ENCODE measurements at regions not wholly inside any gene's neighbourhood (a gene's known extent, or its start where the extent isn't known, plus 50 kb on each side); places are given as distances from the start of the nearest gene placed in this dataset.

DNA sequence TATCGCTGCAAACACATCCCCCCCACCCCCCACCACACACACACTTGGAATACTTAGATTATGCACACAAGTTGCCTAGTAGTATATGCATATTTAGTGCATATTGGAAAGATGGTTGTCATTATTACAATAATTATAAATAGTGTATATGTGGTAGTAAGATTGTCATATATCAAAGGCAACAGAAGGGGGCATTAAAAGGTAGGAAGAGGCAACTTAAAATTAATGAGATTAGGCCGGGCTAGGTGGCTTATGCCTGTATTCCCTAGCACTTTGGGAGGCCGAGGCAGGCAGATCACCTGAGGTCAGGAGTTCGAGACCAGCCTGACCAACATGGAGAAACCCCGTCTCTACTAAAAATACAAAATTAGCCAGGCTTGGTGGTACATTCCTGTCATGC, 52.1 kb downstream of the GSC start:
- no peak for DNase-seq

DNA sequence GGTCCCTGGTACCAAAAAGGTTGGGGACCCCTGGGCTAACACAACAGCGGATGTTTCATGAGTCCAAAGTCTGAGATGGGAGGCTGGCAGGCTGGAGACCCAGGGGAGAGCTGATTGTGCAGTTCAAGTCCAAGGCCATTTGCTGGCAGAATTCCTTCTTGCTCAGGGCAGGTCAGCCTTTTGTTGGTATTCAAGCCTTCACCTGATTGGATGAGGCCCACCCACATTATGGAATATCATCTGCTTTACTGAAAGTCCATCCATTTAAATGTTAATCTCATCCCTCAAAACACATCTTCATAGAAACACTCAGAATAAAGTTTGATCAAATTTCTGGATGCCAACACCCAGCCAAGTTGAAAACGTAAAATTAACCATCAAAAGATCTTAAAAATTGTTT, 52.9 kb downstream of the GSC start:
- no peak for DNase-seq

DNA sequence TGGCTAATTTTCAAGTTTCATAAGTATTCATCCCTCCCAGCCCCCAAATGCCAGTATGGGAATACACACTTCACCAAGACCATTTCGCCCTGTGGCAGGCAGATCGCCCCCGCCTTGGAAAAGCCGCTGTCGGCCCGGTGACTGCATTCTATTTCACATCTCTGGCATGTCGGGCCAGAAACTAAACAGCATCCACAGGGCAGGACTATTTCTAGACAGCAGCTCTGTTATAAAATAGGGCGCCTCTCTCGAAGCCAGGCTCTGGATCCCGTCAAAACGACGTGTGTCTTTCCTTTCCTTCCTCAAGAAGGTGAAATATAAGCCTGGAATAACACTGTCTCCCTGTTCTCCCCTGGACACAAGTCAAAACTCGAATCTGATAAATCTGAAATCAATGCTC, 56.8 kb downstream of the GSC start:
- DNase-seq, result no peak

DNA sequence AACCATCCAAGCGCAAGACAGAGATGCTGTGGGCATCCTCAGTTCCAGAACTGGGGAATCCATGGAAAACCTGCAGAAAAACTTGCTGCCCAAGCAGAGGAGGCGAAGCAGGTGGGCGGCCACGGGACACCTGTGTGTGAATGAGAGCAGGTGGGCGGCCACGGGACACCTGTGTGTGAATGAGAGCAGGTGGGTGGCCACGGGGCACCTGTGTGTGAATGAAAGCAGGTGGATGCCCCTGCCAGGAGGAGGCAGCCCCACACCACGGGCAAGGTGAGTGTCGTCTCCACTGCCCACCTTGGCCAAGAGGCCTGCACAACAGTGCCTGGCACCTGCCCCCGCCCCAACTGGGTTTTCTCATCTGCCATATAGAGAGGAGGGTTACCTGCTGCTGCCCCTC, 59.2 kb downstream of the GSC start:
- DNase-seq, result no peak

DNA sequence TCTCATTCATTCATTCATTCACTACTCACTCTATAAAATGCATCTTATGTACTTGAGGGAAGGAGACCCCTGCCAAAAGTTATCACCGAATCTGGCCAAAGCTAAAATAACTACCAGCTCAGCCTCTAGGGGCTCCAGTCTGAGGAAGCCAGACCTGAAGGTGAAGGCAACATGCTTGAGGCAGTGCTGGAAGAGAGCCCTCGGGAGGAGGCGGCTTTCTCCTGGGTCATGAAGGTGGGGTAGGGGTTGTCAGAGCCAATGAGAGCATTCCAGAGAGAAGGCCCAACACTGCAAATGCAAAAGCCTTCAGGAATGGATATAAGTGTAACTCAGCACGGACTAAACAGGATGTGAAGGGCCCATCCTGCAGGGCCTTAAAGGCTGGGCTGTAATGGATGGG, 62.4 kb downstream of the GSC start:
- DNase-seq, result no peak

DNA sequence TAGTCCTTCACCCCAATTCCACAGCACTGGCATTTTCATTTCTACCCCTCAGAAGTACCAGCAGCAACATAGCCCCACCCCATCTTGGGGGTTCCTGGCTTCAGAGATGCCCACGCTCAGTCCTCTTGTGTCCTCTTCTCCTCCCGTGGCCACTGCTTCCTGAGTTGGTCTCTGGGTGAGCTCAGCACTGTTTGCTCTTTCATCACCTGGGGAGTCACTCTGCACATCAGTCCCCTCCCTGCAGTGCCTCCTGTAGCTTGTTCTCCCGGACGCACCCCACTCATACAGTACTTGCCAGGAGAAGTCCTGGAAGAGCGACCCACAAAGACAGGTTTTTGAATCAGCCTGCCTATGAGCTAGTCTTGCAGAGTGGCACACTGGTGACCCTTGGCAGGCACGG, 63.8 kb downstream of the GSC start:
- DNase-seq, result no peak

DNA sequence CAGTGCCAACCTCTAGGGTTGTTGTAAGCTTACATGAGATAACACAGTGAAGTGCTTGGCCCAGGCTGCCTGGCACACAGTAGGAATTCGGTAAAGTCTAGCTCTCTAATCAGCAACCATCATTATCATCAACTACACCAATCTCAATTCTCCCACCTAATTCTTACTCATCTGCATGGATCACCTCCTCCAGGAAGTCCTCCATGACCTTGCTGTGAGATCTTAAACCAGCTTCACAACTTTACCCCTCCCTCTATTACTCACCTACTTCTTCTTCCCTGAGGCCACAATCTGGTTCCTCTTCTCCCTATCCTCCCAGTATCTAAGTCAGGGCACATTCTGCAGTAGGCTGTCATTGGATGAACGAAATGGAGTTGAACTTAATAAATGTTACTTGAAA, 67.3 kb downstream of the GSC start:
- no peak for DNase-seq

DNA sequence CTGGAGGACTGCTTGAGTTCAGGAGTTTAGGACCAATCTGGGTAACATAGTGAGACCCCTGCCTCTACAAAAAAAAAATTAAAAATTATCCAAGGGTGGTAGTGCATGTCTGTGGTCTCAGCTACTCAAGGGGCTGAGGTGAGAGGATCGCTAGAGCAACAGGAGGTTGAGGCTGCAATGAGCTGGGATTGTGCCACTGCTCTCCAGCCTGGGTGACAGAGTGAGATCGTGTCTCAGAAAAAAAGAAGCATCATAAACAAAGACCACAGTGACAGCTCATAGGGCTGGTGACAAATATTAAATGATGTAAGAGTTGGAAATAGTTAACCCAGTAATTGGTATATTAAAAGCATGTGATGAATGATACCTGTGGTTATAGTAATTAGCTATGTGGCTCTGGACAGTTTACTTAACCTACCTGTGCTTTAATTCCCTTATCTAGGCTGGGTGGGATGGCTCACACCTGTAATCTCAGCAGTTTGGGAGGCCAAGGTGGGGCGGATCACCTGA, 68.0 kb downstream of the GSC start:
- no peak for DNase-seq

DNA sequence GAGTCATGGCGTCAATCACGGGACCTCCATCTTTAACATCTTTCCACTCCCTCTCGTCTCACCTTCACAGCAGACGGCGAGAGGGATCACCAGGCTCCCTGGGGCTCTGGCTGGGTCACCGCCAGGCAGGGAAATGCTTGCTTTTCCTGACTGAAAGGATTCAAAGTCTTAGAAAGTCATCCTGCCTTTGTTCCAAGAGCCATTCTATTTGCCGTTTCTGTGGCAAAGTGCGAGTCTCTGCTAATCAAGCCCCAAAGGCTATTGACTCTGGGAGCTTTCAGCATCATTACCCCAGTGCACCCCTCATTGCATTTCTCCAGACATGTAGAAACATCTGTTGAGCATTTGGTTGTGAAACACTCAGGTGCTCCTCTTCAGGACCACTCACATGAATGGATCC, 69.6 kb downstream of the GSC start:
- no peak for DNase-seq

DNA sequence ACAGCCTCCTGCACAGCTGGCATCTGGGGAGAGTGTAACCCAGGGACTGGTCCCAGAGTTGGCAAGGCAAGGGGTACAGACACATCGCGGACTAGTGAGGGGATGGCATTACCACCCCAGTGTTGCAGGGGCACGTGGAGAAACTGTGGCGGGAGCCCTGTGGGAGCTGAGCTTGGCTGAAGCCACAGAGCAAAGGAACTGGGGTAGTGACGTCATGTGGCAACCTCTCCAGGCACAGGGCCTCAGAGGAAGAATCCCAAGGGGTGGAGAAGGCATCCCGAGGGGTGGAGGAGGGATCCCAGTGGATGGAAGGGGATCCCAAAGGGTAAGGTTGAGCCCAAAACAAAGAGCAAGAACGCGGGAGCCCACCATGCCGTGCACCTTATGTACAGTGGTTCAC, 70.1 kb downstream of the GSC start:
- DNase-seq, result no peak

DNA sequence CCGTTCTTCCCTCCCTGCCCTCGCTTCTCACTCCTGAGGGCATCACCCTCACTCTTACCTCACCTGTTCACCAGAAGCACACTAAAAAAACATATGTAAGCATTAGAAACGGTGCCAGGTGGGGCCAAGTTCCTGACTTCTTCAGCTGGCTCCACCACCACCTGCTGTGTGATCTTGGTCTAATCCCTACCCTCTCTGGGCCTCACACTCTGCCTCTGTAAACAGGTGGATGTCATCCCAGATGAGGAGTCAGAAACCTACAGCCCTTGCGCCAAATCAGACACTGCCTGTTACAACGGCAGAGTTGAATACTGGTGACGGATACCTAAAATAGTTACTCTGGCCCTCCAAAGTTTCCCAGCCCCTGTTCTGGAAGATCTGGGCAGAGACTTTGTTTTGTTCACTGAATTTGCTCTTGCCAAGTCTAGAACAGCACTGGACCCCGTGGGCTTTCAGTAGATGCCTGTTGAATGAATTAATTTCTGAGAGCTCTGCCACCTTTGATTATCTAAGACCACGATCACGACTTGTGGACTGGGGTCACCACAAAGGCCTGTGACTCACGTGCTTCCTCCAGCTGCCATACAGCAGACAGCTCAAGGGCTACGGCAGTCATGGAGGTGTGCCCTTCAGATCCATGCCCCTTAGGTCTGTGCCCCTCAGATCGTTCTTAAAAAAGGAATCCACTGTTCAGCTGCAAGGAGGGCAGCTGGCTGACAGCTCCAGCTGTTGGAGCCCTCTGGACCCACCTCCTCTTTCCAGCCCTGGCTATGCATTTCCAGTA, 71.9 kb downstream of the GSC start:
- DNase-seq, result no peak

DNA sequence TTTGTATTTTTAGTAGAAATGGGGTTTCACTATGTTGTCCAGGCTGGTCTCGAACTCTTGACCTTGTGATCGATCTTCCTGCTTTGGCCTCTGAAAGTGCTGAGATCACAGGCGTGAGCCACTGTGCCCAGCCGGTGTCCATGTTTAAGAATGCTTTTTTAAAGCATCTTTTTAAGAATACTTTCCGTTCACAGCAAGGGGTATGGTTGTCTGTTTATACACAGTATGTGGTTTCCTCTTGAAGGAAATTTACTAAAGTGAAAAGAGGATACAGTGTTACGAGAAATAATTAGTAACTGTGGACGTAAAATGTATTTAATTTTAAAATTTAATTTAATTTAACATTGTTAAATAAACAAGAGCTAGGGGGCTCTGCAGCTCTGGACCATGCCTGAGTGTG, 73.4 kb downstream of the GSC start:
- DNase-seq, result no peak

DNA sequence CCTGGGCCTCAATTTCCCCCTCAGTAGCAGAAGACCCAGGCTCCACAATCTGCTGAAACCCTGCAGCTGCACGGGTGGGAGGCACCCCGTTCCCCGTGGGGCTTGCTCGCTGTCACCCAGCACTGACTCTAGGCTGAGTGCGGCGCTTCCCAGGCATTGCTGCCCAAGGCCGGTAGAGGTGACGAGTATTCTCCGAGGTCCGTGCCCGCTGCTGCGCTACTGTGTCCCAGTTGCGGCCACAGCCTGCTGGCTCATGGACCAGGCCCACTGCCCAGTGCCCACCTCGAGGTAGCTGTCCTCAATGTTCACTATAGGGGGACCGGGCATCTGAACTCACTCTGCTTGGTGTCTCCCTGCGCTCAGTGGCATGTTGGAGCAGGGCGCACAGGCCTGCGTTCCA, 74.7 kb downstream of the GSC start:
- DNase-seq, result no peak

DNA sequence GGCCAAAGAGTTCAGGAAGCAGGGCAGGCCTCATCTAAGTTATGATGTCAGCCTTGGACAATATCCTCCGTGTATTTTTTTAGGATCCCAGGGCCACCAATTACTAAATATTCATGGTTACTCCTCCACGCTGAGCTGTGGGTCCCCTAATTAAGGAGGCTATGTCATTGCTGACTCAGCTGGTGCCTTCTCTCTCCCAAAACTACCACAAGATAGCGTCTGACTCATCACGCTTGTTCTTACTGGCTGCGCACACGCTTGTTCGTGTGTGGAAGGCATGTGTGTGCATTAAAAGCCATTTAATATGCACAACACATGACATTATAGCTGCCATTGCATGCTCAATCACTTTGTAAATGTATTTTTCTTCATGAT, 78.3 kb downstream of the GSC start:
- DNase-seq, result no peak

DNA sequence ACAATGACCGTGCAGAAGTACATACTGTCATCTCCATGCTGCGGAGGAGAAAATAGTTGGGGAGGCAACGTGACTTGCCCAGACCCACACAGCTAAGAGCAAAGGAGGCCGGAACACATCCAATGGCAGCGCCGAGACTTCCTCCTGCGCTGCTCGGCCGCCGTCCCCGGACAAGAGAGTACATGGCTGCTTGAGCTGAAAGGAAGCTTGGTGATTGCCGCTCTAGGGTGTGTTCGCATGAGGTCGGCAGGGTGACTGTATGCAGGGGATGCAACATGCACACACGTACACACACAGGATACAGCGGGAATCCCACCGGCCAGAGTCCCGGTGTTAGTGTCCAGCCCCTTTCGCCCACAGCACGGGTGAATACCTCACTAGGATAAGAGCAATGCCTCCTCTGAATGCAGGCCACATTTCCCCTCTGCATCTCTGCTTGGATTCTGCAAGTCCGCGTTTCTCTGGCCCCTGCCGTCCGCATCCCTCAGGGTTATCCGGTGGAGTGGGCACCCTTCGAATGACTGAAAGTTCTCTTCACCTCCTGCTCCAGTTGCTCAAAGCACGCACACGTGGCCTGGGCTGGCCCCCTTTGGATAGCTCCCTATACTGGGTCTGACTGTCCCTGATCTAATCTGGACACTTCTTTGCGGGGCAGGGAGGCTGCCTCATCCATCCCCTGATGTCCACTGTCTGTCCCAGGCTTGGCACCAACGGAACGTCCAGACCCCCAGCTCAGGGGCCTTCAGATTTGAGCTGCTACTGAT, 78.8 kb downstream of the GSC start:
- DNase-seq, result no peak

DNA sequence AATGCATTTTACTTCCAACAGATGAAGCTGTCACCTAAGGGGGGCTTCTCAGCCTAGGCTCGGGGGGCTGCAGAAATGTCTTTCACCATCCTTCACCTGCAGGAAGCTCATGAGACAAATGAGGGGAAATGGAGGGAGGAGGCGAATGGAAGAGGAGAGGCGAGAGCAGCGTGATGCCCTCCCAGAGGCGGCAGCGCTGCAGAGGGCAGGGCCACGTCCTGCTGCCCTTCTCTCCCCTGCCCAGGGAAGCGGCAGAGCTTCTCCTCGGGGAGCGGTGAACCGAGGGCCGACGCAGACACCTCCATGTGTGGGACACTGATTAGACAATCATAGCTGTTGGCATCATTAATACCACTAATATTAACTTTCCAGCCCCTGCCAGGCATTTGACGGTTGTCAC, 78.3 kb downstream of the SERPINA3 start:
- no peak for DNase-seq

DNA sequence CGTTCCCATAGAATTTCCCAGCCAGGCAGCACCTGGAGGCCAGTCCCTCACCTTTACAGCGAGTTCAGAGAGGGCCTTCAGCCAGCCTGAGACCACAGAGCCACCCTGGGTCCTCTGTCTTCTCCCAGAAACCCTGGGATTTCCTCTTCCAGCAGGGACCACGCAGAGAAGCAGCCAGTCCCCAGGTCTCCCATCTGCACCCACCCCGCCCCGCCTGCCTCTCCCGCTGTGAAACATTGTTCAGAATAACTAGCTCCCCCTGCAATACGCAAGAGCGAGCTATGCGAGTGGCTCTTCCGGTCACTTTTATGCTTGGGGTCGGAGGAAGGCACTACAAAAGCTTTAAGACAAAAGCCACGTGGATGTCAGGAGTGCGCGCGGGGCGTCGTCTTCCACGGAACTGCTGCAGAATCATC, 77.8 kb downstream of the SERPINA3 start:
- no peak for DNase-seq

DNA sequence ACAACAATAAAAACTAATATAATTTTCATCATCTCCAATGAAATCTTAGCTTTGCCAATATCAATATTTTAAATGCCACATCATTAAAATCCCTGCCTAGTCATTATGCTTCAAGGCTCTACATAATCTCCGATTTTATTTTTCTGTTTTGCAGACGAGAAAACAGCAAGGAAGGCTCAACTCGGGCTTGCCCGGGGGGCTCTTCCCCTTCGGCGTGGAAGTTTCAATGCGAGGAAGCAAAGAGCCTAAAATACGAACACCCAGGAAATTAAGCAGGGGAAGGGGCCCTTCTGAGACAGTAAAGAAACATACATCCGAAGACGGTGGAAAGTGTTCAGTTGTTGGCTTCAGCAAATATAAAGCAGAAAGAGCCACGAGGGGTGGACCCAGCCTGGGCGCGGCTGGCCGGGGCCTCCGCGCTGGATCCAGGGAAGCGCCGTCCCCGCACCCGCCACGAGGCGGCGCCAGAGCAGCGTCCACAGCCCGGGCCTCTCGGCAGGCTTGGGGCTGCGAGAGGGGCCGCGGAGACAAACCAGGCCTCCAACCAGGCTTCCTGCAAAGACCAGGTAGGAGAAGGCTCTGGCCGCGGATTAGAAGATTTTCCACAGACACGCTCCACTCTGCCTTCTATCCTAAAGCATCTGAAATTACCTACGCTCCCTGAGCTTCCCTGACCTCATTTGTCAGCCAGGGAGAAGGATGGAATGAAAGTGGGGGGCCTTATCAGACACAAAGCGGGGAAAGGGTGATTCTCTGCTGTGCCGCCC, 77.2 kb downstream of the SERPINA3 start:
- DNase-seq, result no peak

DNA sequence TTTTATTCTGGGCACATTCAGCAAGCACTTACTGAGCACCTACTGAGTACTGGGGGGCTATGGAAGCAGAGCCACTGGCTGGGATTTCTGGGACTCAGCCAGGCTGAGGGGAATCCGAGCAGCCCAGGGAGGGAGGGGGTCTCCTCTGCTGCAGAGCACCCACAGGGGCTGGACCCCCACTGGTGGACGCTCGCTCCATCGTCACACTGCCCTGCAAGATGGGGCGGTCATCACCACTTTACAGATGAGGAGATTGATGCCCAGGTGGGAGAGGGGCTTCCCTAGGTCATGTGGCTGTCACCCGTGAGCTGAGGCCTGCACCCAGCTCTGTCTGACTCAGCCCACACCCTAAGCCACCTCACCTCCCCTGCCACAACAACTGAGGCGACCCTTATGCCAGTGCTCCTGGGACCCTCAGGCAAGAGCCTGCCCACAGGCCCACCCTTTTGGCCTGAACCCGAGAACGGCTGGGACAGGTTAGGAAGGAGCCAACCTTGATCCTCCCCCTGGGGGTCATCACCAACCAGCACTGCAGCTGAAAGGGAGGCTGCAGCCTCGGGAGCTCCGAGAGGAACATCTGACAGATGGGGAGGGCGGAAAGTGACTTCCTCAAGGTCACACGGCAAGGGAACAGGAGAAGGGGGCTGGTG, 74.4 kb downstream of the SERPINA3 start:
- DNase-seq, result no peak

DNA sequence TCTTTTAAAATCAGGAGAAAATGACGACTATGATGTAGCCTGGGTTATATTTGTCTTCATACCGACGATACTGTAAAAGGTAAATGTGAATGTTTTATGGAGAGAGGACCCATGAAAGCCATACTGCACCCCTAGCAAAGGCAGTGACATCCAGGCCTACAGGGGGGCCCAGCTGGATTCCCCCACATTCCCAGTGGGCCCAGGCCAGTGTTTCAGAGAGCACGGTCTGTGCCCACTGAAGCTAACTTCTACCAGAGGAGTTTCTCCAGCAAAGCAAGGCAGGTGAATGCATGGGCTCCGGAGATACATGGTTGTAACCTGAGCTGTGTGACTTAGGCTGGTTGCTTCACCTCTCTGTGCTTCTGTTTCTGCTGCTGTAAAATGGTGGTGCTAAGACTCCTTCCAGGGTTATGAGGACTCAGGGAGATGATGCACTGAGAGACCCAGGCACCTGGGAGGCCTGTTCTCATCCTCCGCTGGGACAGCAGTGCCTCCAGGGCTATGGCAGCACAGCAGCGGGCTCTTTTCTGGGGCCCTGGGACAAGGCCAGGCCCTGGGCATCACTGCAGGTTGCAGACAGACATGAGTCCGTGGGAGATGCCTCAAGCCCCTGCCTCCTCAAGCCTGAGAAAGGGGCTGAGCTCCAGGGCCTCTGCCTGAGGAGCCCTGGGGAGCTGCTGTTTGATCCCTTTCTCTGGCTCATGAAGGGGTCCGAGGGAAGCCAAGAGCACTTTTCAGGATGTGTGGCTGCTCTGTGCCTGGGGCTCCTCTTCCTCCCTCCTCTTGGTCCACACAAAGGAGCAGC, 73.7 kb downstream of the SERPINA3 start:
- no peak for DNase-seq

DNA sequence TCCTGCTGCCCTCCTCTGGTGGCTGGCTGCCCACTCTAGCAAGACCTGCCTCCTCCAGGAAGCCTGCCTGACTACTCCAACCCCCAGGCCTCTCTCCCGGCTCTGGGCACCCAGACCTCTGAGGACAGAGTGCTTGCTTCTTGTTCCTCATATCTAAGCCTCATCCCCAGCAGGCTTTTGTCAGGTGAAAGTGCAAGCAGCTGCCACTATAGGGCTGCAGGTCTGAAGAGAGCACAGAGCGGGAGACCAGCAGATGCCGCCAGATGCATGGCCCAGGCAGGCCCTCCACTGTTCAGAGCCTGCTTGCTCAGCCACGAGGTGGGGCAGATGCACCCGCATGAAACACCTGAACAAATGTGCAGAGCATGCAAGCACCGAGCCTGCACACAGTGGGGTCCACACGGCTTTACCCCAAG, 73.0 kb downstream of the SERPINA3 start:
- no peak for DNase-seq

DNA sequence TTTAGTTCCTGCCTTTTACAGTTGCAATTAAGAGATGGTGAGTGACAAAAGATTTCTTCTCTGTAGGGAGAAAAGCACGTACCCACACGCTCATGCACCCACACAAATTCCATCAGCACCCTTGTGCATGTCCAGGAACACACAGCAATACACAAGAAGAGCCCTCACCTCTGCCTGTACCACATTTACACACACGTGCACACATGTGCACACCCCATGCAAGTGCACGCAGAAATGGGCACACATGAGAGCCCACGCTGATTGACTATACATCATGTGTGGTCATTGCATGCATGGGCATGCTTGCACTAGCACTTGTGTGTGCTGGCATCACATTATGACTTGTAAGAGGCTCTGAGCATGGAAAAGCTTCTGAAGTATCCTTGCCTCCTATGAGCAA, 70.5 kb downstream of the SERPINA3 start:
- no peak for DNase-seq
